HFFc6 (cell line): ENCODE measurements at regions not wholly inside any gene's neighbourhood (a gene's known extent, or its start where the extent isn't known, plus 50 kb on each side); places are given as distances from the start of the nearest gene placed in this dataset.

Experiments used
- DNase-seq: peaks from one replicate; pipeline ENCODE4 v3.0.0-alpha.2; 2018
- H3K27ac Mint-ChIP-seq: 2 replicates; pipeline ENCODE4 v1.8.0; 2020; ENCODE audit warnings: mild to moderate bottlenecking, mixed read lengths
- H3K27me3 Mint-ChIP-seq: 2 replicates; pipeline ENCODE4 v1.8.0; 2021; ENCODE audit warnings: mild to moderate bottlenecking, moderate library complexity, mixed read lengths; ENCODE audit not compliant: insufficient read depth
- H3K36me3 Mint-ChIP-seq: 2 replicates; pipeline ENCODE4 v1.8.0; 2021; ENCODE audit warnings: low read depth, mixed read lengths
- H3K4me1 Mint-ChIP-seq: 2 replicates; pipeline ENCODE4 v1.8.0; 2020; ENCODE audit warnings: low read depth, mixed read lengths
- H3K4me3 Mint-ChIP-seq: 2 replicates; pipeline ENCODE4 v1.8.0; 2020; ENCODE audit warnings: mild to moderate bottlenecking, moderate library complexity, mixed read lengths
- H3K9me3 Mint-ChIP-seq: 2 replicates; pipeline ENCODE4 v1.8.0; 2020; ENCODE audit warnings: mild to moderate bottlenecking, mixed read lengths
- TF ChIP-seq, protein P1 (sequence below): fragments of 200-600 bp; sonication (generic); IDR thresholded peaks from 2 replicates; pipeline ENCODE4 v1.5.0; 2021; ENCODE audit warnings: antibody characterized with exemption, mild to moderate bottlenecking

DNA sequence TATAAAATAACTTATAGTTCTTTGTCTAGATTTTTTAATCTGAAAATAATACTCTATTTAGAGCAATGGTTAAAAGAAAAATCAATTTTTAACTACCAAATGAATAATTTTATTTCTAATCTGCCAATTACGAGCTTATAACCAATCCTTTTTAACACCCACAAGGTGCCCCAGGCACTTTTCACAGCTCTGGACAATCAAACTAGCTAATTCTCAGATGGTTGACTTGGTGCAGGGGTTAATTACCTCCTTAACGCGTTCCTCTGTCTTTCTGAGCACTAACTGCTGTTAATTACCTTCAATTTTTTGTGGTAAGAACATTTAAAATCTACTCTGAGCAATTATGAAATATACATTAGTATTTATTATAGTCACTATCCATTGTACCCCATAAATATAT is 109.6 kb upstream of the PJA2 start:
- no peak overlapping the region for H3K4me3 Mint-ChIP-seq
- H3K36me3 Mint-ChIP-seq: no peaks in the 10 kb centered on the region
- no peaks in the 10 kb centered on the region for H3K27me3 Mint-ChIP-seq
- no peak overlapping the region for H3K27ac Mint-ChIP-seq
- DNase-seq: no peak
- H3K9me3 Mint-ChIP-seq: peaks cover 4% of the 10 kb centered on the region
- H3K4me1 Mint-ChIP-seq: no peaks in the 10 kb centered on the region
- TF ChIP-seq, protein P1, sequence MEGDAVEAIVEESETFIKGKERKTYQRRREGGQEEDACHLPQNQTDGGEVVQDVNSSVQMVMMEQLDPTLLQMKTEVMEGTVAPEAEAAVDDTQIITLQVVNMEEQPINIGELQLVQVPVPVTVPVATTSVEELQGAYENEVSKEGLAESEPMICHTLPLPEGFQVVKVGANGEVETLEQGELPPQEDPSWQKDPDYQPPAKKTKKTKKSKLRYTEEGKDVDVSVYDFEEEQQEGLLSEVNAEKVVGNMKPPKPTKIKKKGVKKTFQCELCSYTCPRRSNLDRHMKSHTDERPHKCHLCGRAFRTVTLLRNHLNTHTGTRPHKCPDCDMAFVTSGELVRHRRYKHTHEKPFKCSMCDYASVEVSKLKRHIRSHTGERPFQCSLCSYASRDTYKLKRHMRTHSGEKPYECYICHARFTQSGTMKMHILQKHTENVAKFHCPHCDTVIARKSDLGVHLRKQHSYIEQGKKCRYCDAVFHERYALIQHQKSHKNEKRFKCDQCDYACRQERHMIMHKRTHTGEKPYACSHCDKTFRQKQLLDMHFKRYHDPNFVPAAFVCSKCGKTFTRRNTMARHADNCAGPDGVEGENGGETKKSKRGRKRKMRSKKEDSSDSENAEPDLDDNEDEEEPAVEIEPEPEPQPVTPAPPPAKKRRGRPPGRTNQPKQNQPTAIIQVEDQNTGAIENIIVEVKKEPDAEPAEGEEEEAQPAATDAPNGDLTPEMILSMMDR: no peak

DNA sequence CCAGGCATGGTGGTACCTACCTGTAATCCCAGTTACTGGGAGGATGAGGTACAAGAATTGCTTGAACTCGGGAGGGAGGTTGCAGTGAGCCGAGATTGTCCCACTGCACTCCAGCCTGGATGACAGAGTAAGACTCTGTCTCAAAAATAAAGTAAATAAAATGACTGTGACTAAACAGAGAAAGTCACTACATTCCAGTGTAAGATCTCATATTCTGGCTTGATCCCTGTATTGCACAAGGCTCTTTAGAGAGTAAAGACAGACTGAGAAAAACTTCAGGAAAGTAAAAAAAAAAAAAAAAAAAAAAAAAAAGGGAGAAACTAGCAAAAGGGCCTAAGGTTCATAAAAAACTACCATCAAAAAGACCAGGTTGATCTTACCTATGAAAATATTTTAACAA is 106.6 kb upstream of the PJA2 start:
- no peaks in the 10 kb centered on the region for H3K27me3 Mint-ChIP-seq
- TF ChIP-seq, protein P1: no peak
- H3K4me1 Mint-ChIP-seq: no peaks in the 10 kb centered on the region
- DNase-seq: peak; percentile 24
- no peaks in the 10 kb centered on the region for H3K36me3 Mint-ChIP-seq
- H3K9me3 Mint-ChIP-seq: peaks cover 4% of the 10 kb centered on the region; the same call in 1 of the 2 replicates
- H3K27ac Mint-ChIP-seq: no peak overlapping the region
- no peak overlapping the region for H3K4me3 Mint-ChIP-seq

DNA sequence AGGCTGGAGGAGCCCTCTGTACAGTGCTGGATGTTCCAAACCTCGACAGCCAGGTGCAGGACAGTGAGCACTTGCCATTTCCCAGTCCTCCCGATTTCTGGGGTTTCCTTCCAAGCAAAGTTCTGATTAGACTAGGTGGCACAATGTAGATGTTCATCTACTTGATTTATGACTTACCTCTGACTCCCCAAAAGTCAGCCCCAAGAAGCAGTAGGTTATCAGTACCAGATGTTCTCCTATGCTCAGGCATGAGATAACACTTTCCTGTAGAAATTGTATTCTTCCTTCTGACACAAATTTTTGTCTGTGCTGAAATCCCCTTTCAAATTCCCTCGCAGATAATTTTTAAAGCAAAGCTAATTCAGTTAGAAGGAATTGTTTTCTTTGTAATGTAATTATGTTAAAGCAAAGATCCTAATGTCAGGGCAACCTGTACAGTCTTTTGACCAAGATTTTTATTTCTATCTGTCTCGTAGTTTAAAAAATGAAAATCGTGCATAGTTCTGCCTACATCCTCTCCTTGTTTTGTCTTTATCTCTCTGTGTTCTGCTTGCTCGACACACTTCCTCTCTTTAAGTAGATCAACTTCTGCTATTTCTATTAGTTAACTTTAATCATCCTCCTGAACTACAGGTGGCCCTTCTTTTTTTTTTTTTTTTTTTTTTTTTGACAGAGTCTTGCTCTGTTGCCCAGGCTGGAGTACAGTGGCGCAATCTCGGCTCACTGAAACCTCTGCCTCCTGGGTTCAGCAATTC is 102.4 kb upstream of the PJA2 start:
- no peak overlapping the region for H3K4me3 Mint-ChIP-seq
- no peak overlapping the region for H3K27ac Mint-ChIP-seq
- no peaks in the 10 kb centered on the region for H3K27me3 Mint-ChIP-seq
- TF ChIP-seq, protein P1: no peak
- no peak for DNase-seq
- no peaks in the 10 kb centered on the region for H3K36me3 Mint-ChIP-seq
- no peaks in the 10 kb centered on the region; the same call in 1 of the 2 replicates for H3K9me3 Mint-ChIP-seq
- no peaks in the 10 kb centered on the region for H3K4me1 Mint-ChIP-seq

- TF ChIP-seq, protein P1: no peak
- H3K36me3 Mint-ChIP-seq: no peaks in the 10 kb centered on the region
- DNase-seq: no peak
- no peaks in the 10 kb centered on the region for H3K4me1 Mint-ChIP-seq
- H3K27ac Mint-ChIP-seq: no peak overlapping the region
- no peak overlapping the region for H3K4me3 Mint-ChIP-seq
- no peaks in the 10 kb centered on the region for H3K9me3 Mint-ChIP-seq
- H3K27me3 Mint-ChIP-seq: no peaks in the 10 kb centered on the region
Observed at GRCh38 chr5:109506556-109506955, 96.8 kb upstream of the PJA2 start.

DNA sequence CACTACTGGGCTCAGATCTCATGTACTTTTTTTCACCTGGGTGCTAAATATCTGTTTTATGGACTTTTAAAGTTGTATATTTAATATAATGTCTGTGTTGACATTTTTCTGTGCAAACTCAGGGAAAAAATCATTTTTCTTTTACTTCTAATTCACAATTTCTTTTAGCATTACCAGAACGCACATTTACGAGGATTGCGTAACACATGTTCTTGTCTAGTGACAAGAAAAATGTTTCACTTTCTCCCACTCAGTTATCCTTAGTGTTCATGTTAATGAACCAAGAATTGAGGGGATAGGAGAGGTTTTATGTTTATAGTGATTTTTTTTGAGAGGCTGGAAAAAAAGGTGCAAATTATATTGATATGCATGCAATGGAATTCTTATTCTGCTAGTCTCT is 86.3 kb upstream of the PJA2 start:
- H3K36me3 Mint-ChIP-seq: no peaks in the 10 kb centered on the region
- H3K27me3 Mint-ChIP-seq: peaks cover 2% of the 10 kb centered on the region; the same call in 1 of the 2 replicates
- H3K9me3 Mint-ChIP-seq: no peaks in the 10 kb centered on the region
- TF ChIP-seq, protein P1: no peak
- no peak overlapping the region for H3K27ac Mint-ChIP-seq
- H3K4me1 Mint-ChIP-seq: no peaks in the 10 kb centered on the region
- no peak overlapping the region for H3K4me3 Mint-ChIP-seq
- DNase-seq: peak; percentile 1
